ENCODE measurements at regions not wholly inside any gene's neighbourhood (a gene's known extent, or its start where the extent isn't known, plus 50 kb on each side); places are given as distances from the start of the nearest gene placed in this dataset.

DNA sequence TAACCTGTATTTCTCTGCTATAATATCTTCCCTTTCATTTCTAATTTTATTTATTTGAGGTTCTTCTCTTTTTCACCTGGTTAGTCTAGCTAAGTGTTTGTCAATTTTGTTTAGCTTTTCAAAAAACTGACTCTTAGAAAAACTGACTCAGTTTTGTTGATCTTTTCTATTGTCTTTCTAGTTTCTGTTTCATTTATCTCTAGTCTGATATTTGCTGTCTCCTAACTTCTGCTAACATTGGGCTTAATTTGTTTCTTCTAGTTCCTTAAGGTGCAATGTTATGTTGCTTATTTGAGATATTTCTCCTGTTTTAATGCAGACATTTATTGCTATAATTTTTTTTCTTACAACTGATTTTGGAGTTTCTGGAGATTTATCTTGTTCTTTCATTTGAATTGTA lies 1011.0 kb downstream of the EPHA7 start:
- TF ChIP-seq, protein P1, sequence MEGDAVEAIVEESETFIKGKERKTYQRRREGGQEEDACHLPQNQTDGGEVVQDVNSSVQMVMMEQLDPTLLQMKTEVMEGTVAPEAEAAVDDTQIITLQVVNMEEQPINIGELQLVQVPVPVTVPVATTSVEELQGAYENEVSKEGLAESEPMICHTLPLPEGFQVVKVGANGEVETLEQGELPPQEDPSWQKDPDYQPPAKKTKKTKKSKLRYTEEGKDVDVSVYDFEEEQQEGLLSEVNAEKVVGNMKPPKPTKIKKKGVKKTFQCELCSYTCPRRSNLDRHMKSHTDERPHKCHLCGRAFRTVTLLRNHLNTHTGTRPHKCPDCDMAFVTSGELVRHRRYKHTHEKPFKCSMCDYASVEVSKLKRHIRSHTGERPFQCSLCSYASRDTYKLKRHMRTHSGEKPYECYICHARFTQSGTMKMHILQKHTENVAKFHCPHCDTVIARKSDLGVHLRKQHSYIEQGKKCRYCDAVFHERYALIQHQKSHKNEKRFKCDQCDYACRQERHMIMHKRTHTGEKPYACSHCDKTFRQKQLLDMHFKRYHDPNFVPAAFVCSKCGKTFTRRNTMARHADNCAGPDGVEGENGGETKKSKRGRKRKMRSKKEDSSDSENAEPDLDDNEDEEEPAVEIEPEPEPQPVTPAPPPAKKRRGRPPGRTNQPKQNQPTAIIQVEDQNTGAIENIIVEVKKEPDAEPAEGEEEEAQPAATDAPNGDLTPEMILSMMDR (IDR thresholded peaks at IDR 0.05), result no peak
- TF ChIP-seq POLR2A (IDR thresholded peaks at IDR 0.05), result no peak
